ENCODE measurements at regions not wholly inside any gene's neighbourhood (a gene's known extent, or its start where the extent isn't known, plus 50 kb on each side); places are given as distances from the start of the nearest gene placed in this dataset.

GRCh38 chrX:9327747-9328145 is 137.1 kb upstream of the TBL1X start:
- H3K27ac ChIP-seq (ENCODE audit: extremely low read depth, low read depth, low read length), result no peak overlapping the region
- ChIA-PET CTCF (no interaction called here), POLR2A (no interaction called here)
- H3K4me1 ChIP-seq (ENCODE audit: control insufficient read depth, insufficient read depth, low read length), result no peaks in the 10 kb centered on the region
- H3K36me3 ChIP-seq (ENCODE audit: control insufficient read depth in 2 of 2, insufficient read depth in 1 of 2, low read length in 2 of 2), result no peaks in the 10 kb centered on the region
- no peak overlapping the region for H3K4me3 ChIP-seq (ENCODE audit: low read depth, low read length)
- no peaks in the 10 kb centered on the region for H3K9me3 ChIP-seq (ENCODE audit: control insufficient read depth, insufficient read depth, low read depth, low read length)
- TF ChIP-seq ZNF248 (tag by site-specific recombination; IDR thresholded peaks at IDR 0.05) (no peak), ZNF280C (tag by site-specific recombination; IDR thresholded peaks at IDR 0.05) (no peak), ZNF629 (tag by site-specific recombination; IDR thresholded peaks at IDR 0.05) (no peak), ZXDB (tag by site-specific recombination; IDR thresholded peaks at IDR 0.05) (no peak)
- TF ChIP-seq, protein P1, sequence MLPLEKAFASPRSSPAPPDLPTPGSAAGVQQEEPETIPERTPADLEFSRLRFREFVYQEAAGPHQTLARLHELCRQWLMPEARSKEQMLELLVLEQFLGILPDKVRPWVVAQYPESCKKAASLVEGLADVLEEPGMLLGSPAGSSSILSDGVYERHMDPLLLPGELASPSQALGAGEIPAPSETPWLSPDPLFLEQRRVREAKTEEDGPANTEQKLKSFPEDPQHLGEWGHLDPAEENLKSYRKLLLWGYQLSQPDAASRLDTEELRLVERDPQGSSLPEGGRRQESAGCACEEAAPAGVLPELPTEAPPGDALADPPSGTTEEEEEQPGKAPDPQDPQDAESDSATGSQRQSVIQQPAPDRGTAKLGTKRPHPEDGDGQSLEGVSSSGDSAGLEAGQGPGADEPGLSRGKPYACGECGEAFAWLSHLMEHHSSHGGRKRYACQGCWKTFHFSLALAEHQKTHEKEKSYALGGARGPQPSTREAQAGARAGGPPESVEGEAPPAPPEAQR (tag by site-specific recombination; IDR thresholded peaks at IDR 0.05), result no peak
- TF ChIP-seq, protein P2, sequence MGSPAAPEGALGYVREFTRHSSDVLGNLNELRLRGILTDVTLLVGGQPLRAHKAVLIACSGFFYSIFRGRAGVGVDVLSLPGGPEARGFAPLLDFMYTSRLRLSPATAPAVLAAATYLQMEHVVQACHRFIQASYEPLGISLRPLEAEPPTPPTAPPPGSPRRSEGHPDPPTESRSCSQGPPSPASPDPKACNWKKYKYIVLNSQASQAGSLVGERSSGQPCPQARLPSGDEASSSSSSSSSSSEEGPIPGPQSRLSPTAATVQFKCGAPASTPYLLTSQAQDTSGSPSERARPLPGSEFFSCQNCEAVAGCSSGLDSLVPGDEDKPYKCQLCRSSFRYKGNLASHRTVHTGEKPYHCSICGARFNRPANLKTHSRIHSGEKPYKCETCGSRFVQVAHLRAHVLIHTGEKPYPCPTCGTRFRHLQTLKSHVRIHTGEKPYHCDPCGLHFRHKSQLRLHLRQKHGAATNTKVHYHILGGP (tag by site-specific recombination; IDR thresholded peaks at IDR 0.05), result no peak
- TF ChIP-seq, protein P3, sequence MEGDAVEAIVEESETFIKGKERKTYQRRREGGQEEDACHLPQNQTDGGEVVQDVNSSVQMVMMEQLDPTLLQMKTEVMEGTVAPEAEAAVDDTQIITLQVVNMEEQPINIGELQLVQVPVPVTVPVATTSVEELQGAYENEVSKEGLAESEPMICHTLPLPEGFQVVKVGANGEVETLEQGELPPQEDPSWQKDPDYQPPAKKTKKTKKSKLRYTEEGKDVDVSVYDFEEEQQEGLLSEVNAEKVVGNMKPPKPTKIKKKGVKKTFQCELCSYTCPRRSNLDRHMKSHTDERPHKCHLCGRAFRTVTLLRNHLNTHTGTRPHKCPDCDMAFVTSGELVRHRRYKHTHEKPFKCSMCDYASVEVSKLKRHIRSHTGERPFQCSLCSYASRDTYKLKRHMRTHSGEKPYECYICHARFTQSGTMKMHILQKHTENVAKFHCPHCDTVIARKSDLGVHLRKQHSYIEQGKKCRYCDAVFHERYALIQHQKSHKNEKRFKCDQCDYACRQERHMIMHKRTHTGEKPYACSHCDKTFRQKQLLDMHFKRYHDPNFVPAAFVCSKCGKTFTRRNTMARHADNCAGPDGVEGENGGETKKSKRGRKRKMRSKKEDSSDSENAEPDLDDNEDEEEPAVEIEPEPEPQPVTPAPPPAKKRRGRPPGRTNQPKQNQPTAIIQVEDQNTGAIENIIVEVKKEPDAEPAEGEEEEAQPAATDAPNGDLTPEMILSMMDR (tag by site-specific recombination; IDR thresholded peaks at IDR 0.05), result no peak

DNA sequence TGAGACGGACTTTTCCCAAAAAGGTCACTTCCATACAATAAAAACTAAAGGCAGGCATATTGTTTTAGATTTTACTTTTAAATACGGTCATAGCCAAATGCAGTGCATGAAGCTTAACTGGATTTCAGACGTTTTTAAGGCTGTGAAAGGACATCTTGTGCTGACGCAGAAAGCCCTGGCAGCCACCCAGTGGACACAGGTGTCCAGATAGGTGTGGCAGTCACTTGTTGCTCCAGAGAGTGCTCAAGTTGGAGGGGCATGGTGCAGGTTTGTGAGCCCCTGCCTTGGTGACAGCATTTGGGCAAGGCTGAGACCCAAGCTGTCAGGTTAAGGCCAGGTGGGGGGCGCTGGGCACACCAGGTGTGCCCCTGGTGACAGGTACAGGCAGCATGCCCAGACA is 135.8 kb upstream of the TBL1X start:
- H3K4me3 ChIP-seq (ENCODE audit: low read depth, low read length), result no peak overlapping the region
- no peak overlapping the region for H3K27ac ChIP-seq (ENCODE audit: extremely low read depth, low read depth, low read length)
- no peaks in the 10 kb centered on the region for H3K4me1 ChIP-seq (ENCODE audit: control insufficient read depth, insufficient read depth, low read length)
- H3K36me3 ChIP-seq (ENCODE audit: control insufficient read depth in 2 of 2, insufficient read depth in 1 of 2, low read length in 2 of 2), result no peaks in the 10 kb centered on the region
- ChIA-PET CTCF (interaction anchor here (0.8 kb wide), 1 partner anchor 360 kb away, joined by 4 read pairs; no protein-coding TSS in a partner anchor), POLR2A (interaction anchor here (0.5 kb wide), 1 partner anchor 653 kb away, joined by 3 read pairs; no protein-coding TSS in a partner anchor)
- no peaks in the 10 kb centered on the region for H3K9me3 ChIP-seq (ENCODE audit: control insufficient read depth, insufficient read depth, low read depth, low read length)
- TF ChIP-seq MEIS1 (CRISPR knock-in tag; IDR thresholded peaks at IDR 0.05; ENCODE audit: borderline replicate concordance) (no peak), GLI2 (tag by site-specific recombination; IDR thresholded peaks at IDR 0.05; ENCODE audit: borderline replicate concordance, low read depth) (no peak), ZNF169 (tag by site-specific recombination; IDR thresholded peaks at IDR 0.05) (no peak), ZFP3 (tag by site-specific recombination; IDR thresholded peaks at IDR 0.05; ENCODE audit: low read depth) (no peak), ZNF600 (tag by site-specific recombination; IDR thresholded peaks at IDR 0.05) (no peak), ZNF391 (tag by site-specific recombination; IDR thresholded peaks at IDR 0.05; ENCODE audit: borderline replicate concordance, low read depth) (no peak), ZNF658 (tag by site-specific recombination; IDR thresholded peaks at IDR 0.05) (no peak), ZNF518A (tag by site-specific recombination; conservative IDR thresholded peaks at IDR 0.05; ENCODE audit: low read depth) (no peak), ZSCAN5A (tag by site-specific recombination; IDR thresholded peaks at IDR 0.05) (no peak), ZNF837 (tag by site-specific recombination; IDR thresholded peaks at IDR 0.05) (no peak)
- TF ChIP-seq, protein P4, sequence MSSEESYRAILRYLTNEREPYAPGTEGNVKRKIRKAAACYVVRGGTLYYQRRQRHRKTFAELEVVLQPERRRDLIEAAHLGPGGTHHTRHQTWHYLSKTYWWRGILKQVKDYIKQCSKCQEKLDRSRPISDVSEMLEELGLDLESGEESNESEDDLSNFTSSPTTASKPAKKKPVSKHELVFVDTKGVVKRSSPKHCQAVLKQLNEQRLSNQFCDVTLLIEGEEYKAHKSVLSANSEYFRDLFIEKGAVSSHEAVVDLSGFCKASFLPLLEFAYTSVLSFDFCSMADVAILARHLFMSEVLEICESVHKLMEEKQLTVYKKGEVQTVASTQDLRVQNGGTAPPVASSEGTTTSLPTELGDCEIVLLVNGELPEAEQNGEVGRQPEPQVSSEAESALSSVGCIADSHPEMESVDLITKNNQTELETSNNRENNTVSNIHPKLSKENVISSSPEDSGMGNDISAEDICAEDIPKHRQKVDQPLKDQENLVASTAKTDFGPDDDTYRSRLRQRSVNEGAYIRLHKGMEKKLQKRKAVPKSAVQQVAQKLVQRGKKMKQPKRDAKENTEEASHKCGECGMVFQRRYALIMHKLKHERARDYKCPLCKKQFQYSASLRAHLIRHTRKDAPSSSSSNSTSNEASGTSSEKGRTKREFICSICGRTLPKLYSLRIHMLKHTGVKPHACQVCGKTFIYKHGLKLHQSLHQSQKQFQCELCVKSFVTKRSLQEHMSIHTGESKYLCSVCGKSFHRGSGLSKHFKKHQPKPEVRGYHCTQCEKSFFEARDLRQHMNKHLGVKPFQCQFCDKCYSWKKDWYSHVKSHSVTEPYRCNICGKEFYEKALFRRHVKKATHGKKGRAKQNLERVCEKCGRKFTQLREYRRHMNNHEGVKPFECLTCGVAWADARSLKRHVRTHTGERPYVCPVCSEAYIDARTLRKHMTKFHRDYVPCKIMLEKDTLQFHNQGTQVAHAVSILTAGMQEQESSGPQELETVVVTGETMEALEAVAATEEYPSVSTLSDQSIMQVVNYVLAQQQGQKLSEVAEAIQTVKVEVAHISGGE (tag by site-specific recombination; conservative IDR thresholded peaks at IDR 0.05; ENCODE audit: low read depth), result no peak
